ENCODE measurements at regions not wholly inside any gene's neighbourhood (a gene's known extent, or its start where the extent isn't known, plus 50 kb on each side); places are given as distances from the start of the nearest gene placed in this dataset.
A peak's percentile ranks its signal among the peaks of the same experiment; 100 is the strongest.

GRCh38 chr21:35565204-35565611, 495.1 kb downstream of the SETD4 start:
- in situ Hi-C loops (cut with HindIII; ENCODE audit: low sequenced_read_pairs), result no loop called here
- DNase-seq (ENCODE audit: low read depth, low spot score), result peak; percentile 94
- no peak overlapping the region for H3K4me3 ChIP-seq (ENCODE audit: low read depth, low read length)
- no peak for TF ChIP-seq CTCF (IDR thresholded peaks at IDR 0.05; ENCODE audit: low read depth, low read length)

GRCh38 chr21:35563885-35564451, 496.4 kb downstream of the SETD4 start:
- in situ Hi-C loops (cut with HindIII; ENCODE audit: low sequenced_read_pairs), result no loop called here
- no peak for TF ChIP-seq CTCF (IDR thresholded peaks at IDR 0.05; ENCODE audit: low read depth, low read length)
- no peak overlapping the region for H3K4me3 ChIP-seq (ENCODE audit: low read depth, low read length)
- DNase-seq (ENCODE audit: low read depth, low spot score), result peak; percentile 99

GRCh38 chr21:35562876-35563275, 497.4 kb downstream of the SETD4 start:
- peak; percentile 37 for DNase-seq (ENCODE audit: low read depth, low spot score)
- TF ChIP-seq CTCF (IDR thresholded peaks at IDR 0.05; ENCODE audit: low read depth, low read length), result no peak
- in situ Hi-C loops (cut with HindIII; ENCODE audit: low sequenced_read_pairs), result no loop called here

GRCh38 chr21:35561116-35561515, 499.2 kb downstream of the SETD4 start:
- H3K4me3 ChIP-seq (ENCODE audit: low read depth, low read length), result no peak overlapping the region
- peak; percentile 36 for DNase-seq (ENCODE audit: low read depth, low spot score)
- in situ Hi-C loops (cut with HindIII; ENCODE audit: low sequenced_read_pairs), result no loop called here
- TF ChIP-seq CTCF (IDR thresholded peaks at IDR 0.05; ENCODE audit: low read depth, low read length), result no peak

More at GRCh38 chr21:35562876-35563275, 497.4 kb downstream of the SETD4 start:
- no peak overlapping the region for H3K4me3 ChIP-seq (ENCODE audit: low read depth, low read length)

GRCh38 chr21:35559829-35560225, 500.5 kb downstream of the SETD4 start:
- no peak for TF ChIP-seq CTCF (IDR thresholded peaks at IDR 0.05; ENCODE audit: low read depth, low read length)
- in situ Hi-C loops (cut with HindIII; ENCODE audit: low sequenced_read_pairs), result no loop called here
- H3K4me3 ChIP-seq (ENCODE audit: low read depth, low read length), result no peak overlapping the region
- DNase-seq (ENCODE audit: low read depth, low spot score), result peak; percentile 71

- no peak overlapping the region for H3K4me3 ChIP-seq (ENCODE audit: low read depth, low read length)
- DNase-seq (ENCODE audit: low read depth, low spot score), result peak; percentile 97
- in situ Hi-C loops (cut with HindIII; ENCODE audit: low sequenced_read_pairs), result no loop called here
- TF ChIP-seq CTCF (IDR thresholded peaks at IDR 0.05; ENCODE audit: low read depth, low read length), result no peak
These were observed 501.0 kb downstream of the SETD4 start for GRCh38 chr21:35559128-35559828.
